ENCODE measurements at regions not wholly inside any gene's neighbourhood (a gene's known extent, or its start where the extent isn't known, plus 50 kb on each side); places are given as distances from the start of the nearest gene placed in this dataset.
A peak's percentile ranks its signal among the peaks of the same experiment; 100 is the strongest.

DNA sequence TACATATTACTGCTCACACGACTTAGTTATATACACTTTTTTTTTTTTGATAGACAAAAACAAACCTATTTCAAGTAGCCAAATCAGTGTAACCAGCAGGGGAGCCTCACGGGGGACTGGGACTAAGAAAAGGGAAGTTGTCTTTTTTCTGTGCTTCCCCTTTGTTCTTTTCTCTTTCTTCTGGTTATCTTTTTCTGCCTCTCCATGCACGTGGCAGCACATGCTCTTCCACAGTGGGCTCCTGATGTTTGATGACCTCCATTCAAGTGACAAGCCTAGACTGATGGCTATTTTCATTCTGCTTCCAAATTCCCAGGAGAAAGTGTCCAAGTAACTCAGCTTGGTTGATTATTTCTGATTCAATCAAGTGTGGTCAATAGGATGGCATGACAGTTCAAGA lies 98.2 kb upstream of the STK39 start:
- FAIRE-seq: no peak
- no peak overlapping the region for H3K4me3 Mint-ChIP-seq (ENCODE audit: unreplicated experiment)
- Histone ChIP-seq H3K9me3 (ENCODE audit: insufficient read depth, low read depth, low read length) (no peaks in the 10 kb centered on the region), H3K4me1 (ENCODE audit: insufficient read depth, low read length) (peaks cover 4% of the 10 kb centered on the region), H3K4me3 (ENCODE audit: insufficient read depth, low read depth, low read length) (no peak overlapping the region), H3K4me2 (ENCODE audit: low read length) (no peak overlapping the region), H3K27ac (ENCODE audit: low read depth, low read length) (no peak overlapping the region), H3K27me3 (ENCODE audit: insufficient read depth, low read length) (no peaks in the 10 kb centered on the region), H3K36me3 (ENCODE audit: insufficient read depth, low read length) (no peaks in the 10 kb centered on the region), H2AFZ (ENCODE audit: low read depth, low read length) (no peak overlapping the region), H3K79me2 (ENCODE audit: insufficient read depth, low read length) (no peaks in the 10 kb centered on the region), H3K9ac (ENCODE audit: low read length) (no peak overlapping the region), H4K20me1 (ENCODE audit: insufficient read depth, low read length) (no peaks in the 10 kb centered on the region)
- H3K4me1 Mint-ChIP-seq (ENCODE audit: low read depth, unreplicated experiment): peaks cover 8% of the 10 kb centered on the region
- no peaks in the 10 kb centered on the region for H3K36me3 Mint-ChIP-seq (ENCODE audit: low read depth, unreplicated experiment)
- H3K9me3 Mint-ChIP-seq (ENCODE audit: unreplicated experiment): no peaks in the 10 kb centered on the region
- no peak overlapping the region for H3K27ac Mint-ChIP-seq (ENCODE audit: unreplicated experiment)
- no peak for DNase-seq (ENCODE audit: low read depth)
- peaks cover 2% of the 10 kb centered on the region for H3K27me3 Mint-ChIP-seq (ENCODE audit: low read depth, unreplicated experiment)
- no peak for TF ChIP-seq EZH2 (IDR thresholded peaks at IDR 0.05; ENCODE audit: insufficient read depth, low read length)
- no peak for TF ChIP-seq CTCF (IDR thresholded peaks at IDR 0.05; ENCODE audit: insufficient read depth, low read depth, low read length)

DNA sequence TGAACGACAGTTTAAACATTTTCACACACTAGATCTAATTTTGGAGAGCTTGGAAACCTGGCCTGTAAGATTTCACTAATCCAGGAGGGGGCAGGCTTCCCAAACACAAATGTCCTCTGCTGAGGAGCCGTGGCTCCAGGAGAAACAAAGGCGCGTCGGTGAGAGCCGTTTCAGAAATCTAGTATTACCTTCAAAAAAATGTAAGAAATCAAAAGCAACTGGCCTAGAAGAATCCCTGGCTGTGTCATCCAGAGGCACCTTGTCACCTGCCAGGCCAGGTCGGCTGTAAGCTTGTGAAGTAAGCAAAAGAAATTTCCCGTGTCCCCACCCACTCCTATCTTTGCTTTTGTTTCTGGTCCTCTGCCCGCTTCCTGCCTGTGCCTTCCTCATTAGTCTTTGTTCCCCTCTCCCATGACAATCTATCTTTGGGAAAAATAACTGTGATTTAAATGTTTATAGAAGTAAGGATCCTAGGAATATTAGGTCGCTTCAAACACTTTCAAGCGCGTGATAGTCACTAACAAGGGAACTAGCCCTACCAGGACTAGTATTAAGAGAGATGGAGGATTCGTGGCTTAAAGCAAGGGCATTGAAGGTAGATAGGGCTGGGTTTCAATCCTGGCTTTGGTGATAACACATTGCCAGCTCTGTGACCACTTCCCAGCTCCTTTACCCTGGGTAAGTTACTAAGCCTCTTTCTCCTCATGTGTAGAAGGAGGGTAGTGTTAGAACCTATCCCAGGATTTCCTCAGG lies 99.5 kb upstream of the STK39 start:
- H3K4me3 Mint-ChIP-seq (ENCODE audit: unreplicated experiment): peak overlapping the region; percentile 80
- Histone ChIP-seq H4K20me1 (ENCODE audit: insufficient read depth, low read length) (no peaks in the 10 kb centered on the region), H2AFZ (ENCODE audit: low read depth, low read length) (peak overlapping the region; percentile 97), H3K36me3 (ENCODE audit: insufficient read depth, low read length) (no peaks in the 10 kb centered on the region), H3K9ac (ENCODE audit: low read length) (peak overlapping the region; percentile 87), H3K9me3 (ENCODE audit: insufficient read depth, low read depth, low read length) (no peaks in the 10 kb centered on the region), H3K79me2 (ENCODE audit: insufficient read depth, low read length) (no peaks in the 10 kb centered on the region), H3K27ac (ENCODE audit: low read depth, low read length) (no peak overlapping the region), H3K4me2 (ENCODE audit: low read length) (peak overlapping the region; percentile 93), H3K4me3 (ENCODE audit: insufficient read depth, low read depth, low read length) (peak overlapping the region; percentile 79), H3K4me1 (ENCODE audit: insufficient read depth, low read length) (peaks cover 4% of the 10 kb centered on the region), H3K27me3 (ENCODE audit: insufficient read depth, low read length) (no peaks in the 10 kb centered on the region)
- H3K4me1 Mint-ChIP-seq (ENCODE audit: low read depth, unreplicated experiment): peaks cover 8% of the 10 kb centered on the region
- no peaks in the 10 kb centered on the region for H3K9me3 Mint-ChIP-seq (ENCODE audit: unreplicated experiment)
- H3K27ac Mint-ChIP-seq (ENCODE audit: unreplicated experiment): peak overlapping the region; percentile 89
- peak; percentile 12 for DNase-seq (ENCODE audit: low read depth)
- FAIRE-seq: peak; percentile 80
- H3K27me3 Mint-ChIP-seq (ENCODE audit: low read depth, unreplicated experiment): peaks cover 3% of the 10 kb centered on the region
- no peaks in the 10 kb centered on the region for H3K36me3 Mint-ChIP-seq (ENCODE audit: low read depth, unreplicated experiment)
- peak; percentile 81 for TF ChIP-seq CTCF (IDR thresholded peaks at IDR 0.05; ENCODE audit: insufficient read depth, low read depth, low read length)
- no peak for TF ChIP-seq EZH2 (IDR thresholded peaks at IDR 0.05; ENCODE audit: insufficient read depth, low read length)

DNA sequence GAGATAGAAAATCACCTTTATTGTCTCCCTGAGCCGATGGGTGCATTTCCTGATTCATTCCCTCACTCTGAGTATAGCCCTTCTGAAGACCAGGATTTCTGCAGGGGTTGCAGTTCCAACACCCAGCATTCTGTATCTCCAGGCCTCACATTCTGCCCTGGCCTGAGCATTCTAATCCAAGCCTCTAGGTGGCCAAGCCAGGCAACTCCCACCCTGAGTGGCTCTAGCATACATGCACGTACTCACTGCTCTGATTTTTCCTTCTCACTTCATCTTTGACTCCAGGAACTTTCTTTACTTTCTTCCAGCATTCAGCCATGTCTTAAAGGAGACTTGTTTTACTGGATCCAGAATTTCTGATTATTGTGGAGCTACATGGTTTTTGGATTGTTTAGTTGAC lies 100.7 kb upstream of the STK39 start:
- Histone ChIP-seq H3K4me1 (ENCODE audit: insufficient read depth, low read length) (peaks cover 4% of the 10 kb centered on the region), H3K4me2 (ENCODE audit: low read length) (no peak overlapping the region), H3K4me3 (ENCODE audit: insufficient read depth, low read depth, low read length) (no peak overlapping the region), H3K9me3 (ENCODE audit: insufficient read depth, low read depth, low read length) (no peaks in the 10 kb centered on the region), H4K20me1 (ENCODE audit: insufficient read depth, low read length) (no peaks in the 10 kb centered on the region), H3K27ac (ENCODE audit: low read depth, low read length) (no peak overlapping the region), H3K36me3 (ENCODE audit: insufficient read depth, low read length) (no peaks in the 10 kb centered on the region), H3K27me3 (ENCODE audit: insufficient read depth, low read length) (no peaks in the 10 kb centered on the region), H3K79me2 (ENCODE audit: insufficient read depth, low read length) (no peaks in the 10 kb centered on the region), H3K9ac (ENCODE audit: low read length) (no peak overlapping the region), H2AFZ (ENCODE audit: low read depth, low read length) (no peak overlapping the region)
- TF ChIP-seq EZH2 (IDR thresholded peaks at IDR 0.05; ENCODE audit: insufficient read depth, low read length) (no peak), CTCF (IDR thresholded peaks at IDR 0.05; ENCODE audit: insufficient read depth, low read depth, low read length) (peak; percentile 46)
- DNase-seq (ENCODE audit: low read depth) (peak; percentile 15), FAIRE-seq (no peak)
- Mint-ChIP-seq H3K36me3 (ENCODE audit: low read depth, unreplicated experiment) (no peaks in the 10 kb centered on the region), H3K9me3 (ENCODE audit: unreplicated experiment) (no peaks in the 10 kb centered on the region), H3K4me1 (ENCODE audit: low read depth, unreplicated experiment) (peaks cover 8% of the 10 kb centered on the region), H3K27me3 (ENCODE audit: low read depth, unreplicated experiment) (peaks cover 3% of the 10 kb centered on the region), H3K4me3 (ENCODE audit: unreplicated experiment) (no peak overlapping the region), H3K27ac (ENCODE audit: unreplicated experiment) (no peak overlapping the region)

Measured in astrocyte (in vitro differentiated cells and primary cell).